SKM-1 treated with dmso at 0.1 percent for 144 hours (cell line): ENCODE measurements at regions not wholly inside any gene's neighbourhood (a gene's known extent, or its start where the extent isn't known, plus 50 kb on each side); places are given as distances from the start of the nearest gene placed in this dataset.
"Not testable (repeated sequence)": the region's sequence is repeated elsewhere in the genome, so short reads cannot be mapped to it uniquely, and the experiment has no call there.

Experiments
- DNase-seq: peaks from one replicate; lab custom pipeline; 2025; ENCODE audit not compliant: unreplicated experiment; lab: John Stamatoyannopoulos, UW

GRCh38 chr4:110837896-110838450, 215.1 kb upstream of the PITX2 start:
- DNase-seq, result no peak

GRCh38 chr4:110840221-110840654, 217.4 kb upstream of the PITX2 start:
- no peak for DNase-seq

- no peak for DNase-seq
Observed at GRCh38 chr4:110848787-110849186, 225.9 kb upstream of the PITX2 start.

DNA sequence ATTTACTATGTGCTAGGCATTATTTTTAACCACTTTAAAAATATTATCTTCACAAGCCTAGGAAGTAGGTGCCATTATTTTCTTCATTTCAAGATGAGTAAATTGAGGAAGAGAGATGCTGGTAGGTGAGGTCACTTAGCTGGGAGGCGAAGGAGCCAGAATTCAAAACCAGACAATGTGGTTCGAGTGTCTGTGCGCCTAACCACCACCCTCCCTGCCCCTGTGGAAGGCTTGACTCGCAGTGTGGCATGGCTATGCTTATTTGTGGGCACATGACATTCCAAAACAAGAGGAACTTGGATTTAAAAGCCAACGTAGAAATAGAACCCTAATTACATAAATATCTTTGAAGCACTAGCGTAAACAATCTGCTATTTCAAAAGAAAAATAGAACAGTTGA, 226.6 kb upstream of the PITX2 start:
- no peak for DNase-seq

DNA sequence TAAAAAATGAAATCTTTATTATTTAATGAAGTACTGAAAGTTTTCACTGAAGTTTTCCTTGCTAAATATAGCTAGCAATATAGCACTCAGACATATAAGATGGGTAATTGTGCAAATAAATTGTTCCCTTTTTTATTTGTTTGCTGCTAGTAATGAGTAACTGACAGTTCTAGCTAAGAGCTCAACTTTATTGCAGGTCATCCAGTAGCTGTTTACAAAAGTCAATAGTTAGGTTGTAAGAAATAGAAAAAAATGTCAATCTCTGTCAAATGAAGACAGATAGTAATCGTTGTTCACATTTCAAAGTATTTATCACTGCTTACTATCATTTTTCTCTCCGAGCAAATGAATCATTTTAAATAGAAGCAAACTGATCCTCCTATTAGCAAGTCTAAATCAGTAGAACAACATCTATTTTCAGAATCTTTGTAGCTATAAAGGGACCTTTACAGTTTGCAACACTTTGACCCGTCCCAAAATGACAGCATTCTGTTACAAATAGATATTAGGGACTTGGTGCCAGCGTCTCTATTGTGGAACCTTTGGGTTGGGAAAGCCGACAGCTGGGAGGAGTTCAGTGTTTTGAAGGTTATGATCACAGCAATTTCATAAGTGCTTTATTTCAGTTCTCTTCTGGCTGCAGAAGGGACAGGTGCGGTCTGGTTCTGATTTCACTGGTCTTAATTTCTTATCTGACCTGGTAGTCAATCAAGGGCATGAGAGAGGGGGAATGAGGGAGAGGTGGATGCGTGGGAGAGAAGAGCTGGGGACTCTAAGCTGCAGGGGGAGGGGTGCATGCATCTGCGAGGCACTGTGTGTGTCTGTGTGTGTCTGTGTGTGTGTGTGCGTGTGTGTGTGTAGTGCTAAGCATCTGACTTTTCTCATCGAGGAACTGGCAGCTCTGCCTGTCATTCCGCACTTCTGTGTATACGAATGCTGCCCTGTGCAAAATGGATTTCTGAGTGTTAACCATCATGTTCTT, 227.9 kb upstream of the PITX2 start:
- DNase-seq, result no peak

DNA sequence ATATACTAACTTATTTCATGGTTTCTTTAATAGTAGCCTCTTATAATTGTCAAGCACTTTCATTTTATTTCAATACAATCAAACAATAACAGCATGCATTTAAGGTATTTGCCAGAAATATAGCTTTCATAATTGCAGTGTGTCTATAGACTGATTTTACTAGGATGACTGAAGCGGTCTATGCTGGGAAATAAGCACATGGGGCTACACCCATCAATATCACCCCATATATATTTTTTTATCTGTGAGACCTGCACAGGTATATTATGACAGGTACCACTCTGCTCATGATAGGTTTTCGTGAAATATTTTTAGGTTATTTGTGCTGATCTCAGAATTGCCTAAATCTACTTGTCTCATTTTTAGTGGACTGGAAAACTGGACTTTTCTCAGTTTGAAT, 229.1 kb upstream of the PITX2 start:
- DNase-seq, result no peak

DNA sequence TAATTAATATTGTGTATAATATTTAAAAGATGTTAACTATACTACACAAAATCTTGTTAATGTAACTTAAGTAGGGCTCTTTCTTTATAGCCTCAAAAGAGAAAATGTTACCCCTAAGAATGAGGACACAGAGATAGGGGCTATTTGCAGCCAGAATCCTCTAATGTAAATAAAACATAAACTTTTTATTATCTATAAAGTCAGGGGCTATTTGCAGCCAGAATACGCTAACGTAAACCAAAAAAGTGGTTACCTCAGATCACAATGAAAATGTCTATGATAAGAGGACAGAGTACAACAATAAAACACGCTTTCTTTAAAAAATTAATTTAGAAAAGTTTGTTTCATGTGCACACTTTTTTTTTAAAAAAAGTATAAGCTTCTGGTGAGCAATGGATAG, 229.9 kb upstream of the PITX2 start:
- no peak for DNase-seq

- DNase-seq, result no peak
Observed at GRCh38 chr4:110853242-110853641, 230.4 kb upstream of the PITX2 start.

- DNase-seq, result no peak
Observed at GRCh38 chr4:110854021-110854678, 231.3 kb upstream of the PITX2 start.

DNA sequence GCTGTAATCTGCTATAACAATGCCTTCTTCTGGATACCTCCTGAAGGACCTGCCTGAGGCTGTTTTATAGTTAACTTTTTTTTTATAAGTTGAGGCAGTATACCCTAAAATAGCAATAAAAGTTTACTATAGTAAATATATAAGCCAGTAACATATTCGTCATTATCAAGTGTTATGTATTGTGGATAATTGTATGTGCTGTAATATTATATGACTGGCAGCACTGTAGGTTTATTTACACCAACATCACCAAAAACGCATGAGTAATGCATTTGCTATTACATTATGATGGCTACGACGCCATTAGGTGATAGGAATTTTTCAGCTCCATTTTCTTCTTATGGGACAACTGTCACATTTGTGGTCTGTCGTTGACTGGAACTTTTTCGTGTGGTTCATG, 237.2 kb upstream of the PITX2 start:
- no peak for DNase-seq

DNA sequence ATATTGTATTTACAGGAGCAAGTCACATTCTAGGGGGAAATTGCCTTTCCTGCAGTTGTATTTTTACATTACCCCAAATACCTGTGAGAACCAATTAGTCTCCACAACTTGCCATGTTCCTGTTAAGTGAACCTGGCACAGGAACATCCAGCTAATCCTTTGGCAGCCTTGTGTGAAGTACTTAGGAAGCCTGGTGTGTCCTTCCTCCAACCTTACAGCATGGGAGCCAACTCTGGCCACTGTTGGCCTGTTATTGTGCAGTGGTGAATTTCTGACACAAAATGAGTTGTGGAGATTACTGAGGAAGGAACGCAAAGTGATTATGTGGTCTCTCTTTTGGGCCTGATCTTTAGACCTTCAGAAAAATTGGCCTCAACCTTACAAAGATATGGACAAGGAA, 238.0 kb upstream of the PITX2 start:
- no peak for DNase-seq

DNA sequence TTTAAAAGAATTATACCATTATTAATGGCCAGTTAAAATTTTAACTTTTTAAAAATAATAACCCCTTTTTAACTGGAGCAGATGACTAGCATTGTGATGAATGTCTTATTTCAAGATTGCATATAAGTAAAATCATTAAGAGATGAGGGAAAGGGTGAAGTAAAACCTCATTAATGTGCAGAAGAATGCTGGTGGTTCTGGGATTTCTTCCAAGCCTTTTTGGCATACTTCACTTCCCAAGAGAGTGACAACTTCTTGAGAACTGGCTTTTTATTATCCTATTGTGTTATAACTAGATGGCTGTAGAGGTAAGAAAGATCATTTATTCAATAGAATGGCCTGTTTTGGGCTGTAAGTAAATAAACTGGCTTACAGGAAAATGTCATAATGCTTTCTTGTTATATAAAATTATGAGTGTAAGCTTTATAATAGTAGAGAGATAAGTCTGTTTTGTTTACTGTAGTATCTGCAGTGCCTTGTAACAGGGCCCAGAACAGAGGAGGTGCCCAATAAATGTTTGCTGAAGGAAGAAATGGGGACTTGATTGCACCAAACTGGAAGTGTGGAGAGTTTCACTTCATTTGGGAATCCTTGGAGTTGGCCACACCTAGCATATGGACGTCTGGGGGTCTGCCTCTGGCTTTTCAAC, 242.9 kb upstream of the PITX2 start:
- DNase-seq, result no peak

DNA sequence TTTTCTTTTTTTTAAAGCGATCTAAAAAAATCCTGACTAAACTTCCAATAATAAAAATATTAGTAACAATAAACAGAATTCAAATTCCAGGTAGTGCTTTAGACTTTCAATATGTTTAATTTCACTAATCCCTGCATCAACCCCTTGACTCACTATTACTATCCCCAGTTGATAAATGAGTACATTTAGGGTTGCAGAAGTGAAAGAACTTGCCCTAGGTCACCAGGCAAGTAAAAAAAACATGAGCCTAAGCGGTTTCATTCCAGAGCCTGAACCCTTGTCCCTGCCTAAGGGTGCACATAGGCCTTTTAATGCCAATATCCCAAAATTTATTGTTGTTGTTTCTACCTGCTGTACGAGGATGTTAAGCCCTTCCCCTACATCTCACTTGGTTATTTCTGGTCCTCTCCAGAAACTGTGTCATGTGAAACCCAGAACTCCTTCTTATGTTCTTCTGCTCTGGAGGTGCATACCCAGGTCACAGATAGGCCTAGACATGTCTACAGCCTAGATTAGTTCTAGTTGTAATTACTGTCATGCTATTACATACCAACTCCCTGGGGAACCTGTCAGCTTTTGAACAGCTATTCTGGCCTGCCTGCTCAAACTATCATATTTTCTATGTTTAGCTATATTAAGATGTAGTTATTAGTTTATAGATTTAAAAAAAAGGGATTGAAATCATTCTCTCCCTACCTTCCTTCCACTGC, 244.5 kb upstream of the PITX2 start:
- DNase-seq, result no peak

DNA sequence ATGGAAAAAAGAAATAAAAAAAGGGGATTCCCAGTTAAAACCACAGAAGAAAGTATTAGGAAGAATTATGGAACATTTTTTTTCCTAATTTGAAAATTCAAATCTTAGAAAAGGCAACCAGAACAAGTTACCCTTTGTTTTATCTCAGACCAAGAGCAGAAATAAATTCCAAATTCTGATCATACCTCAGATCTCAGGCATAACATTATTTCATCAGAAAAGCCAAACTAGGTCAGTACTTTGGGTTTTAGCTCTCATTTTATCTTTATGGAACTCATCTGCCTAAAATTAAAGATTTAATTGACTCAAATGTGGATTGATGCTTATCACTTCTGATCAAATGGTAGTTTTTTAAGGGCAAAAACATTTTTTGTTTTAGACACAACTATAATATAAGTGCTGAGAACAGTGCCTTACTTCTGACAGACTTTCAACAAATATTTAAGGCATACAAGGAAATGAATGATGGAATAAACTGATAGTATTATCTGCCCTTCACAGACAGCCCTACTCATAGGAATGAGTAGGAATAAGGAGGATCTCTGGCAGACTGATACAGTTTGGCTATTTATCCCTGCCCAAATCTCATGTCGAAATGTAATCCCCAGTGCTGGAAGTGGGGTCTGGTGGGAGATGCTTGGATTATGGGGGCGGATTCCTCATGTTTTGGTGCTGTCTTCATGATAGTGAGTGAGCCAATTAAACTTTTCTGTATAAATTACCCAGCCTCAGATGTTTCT, 245.3 kb upstream of the PITX2 start:
- no peak for DNase-seq

- no peak for DNase-seq
Observed at GRCh38 chr4:110869114-110869513, 246.2 kb upstream of the PITX2 start.

GRCh38 chr4:110869862-110870572, 247.1 kb upstream of the PITX2 start:
- no peak for DNase-seq

DNA sequence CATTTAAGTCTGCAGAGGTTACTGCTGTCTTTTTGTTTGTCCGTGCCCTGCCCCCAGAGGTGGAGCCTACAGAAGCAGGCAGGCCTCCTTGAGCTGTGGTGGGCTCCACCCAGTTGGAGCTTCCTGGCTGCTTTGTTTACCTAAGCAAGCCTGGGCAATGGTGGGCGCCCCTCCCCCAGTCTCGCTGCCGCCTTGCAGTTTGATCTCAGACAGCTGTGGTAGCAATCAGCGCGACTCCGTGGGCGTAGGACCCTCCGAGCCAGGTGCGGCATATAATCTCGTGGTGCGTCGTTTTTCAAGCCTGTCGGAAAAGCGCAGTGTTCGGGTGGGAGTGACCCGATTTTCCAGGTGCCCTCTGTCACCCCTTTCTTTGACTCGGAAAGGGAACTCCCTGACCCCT, 253.3 kb upstream of the PITX2 start:
- not testable (repeated sequence) for DNase-seq

GRCh38 chr4:110876866-110877265, 254.0 kb upstream of the PITX2 start:
- DNase-seq, result no peak

DNA sequence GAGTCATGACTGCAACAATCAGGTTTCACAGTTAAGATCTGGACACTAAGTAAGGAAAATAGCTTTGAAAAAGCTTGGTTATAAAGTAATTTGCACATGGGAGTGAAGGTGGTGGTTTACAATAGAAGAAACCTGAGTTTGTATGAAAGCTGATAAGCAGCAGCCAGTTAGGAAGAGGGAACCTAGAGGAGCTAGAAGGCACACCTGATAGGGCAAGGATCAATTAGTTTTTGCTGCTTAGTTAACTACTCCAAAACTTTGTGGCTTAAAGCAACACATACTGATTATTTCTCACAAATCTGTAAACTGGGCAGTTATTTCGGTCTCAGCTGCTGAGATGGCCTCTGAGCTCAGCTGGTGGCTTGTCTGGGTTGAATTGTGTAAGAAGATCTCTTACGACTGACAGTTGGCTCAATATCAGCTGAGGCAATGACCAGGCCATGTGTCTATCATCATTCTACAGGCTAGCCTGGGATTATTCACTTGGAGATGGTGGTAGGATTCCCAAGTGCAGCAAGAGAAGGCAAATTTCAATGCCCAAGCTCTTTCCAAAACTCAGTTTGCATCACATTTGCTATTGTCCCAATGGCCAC, 255.0 kb upstream of the PITX2 start:
- DNase-seq, result no peak
